ENCODE measurements at regions not wholly inside any gene's neighbourhood (a gene's known extent, or its start where the extent isn't known, plus 50 kb on each side); places are given as distances from the start of the nearest gene placed in this dataset.
"Not testable (repeated sequence)": the region's sequence is repeated elsewhere in the genome, so short reads cannot be mapped to it uniquely, and the experiment has no call there.

- no peak for DNase-seq
Observed at GRCh38 chr13:22929381-22930126, 251.2 kb upstream of the SGCG start.

GRCh38 chr13:22931576-22931975 is 249.2 kb upstream of the SGCG start:
- no peak for DNase-seq

- DNase-seq, result not testable (repeated sequence)
Observed at GRCh38 chr13:22932632-22933412, 248.0 kb upstream of the SGCG start.

GRCh38 chr13:22933571-22934181 is 247.1 kb upstream of the SGCG start:
- no peak for DNase-seq

- DNase-seq, result no peak
Observed at GRCh38 chr13:22934744-22935523, 245.8 kb upstream of the SGCG start.

GRCh38 chr13:22936228-22936627 is 244.6 kb upstream of the SGCG start:
- no peak for DNase-seq

- no peak for DNase-seq
Observed at GRCh38 chr13:22937241-22937640, 243.5 kb upstream of the SGCG start.

GRCh38 chr13:22937953-22938352 is 242.8 kb upstream of the SGCG start:
- no peak for DNase-seq

- DNase-seq, result no peak
Observed at GRCh38 chr13:22938576-22938975, 242.2 kb upstream of the SGCG start.

- DNase-seq, result no peak
Observed at GRCh38 chr13:22939157-22939556, 241.6 kb upstream of the SGCG start.

GRCh38 chr13:22940090-22940710 is 240.6 kb upstream of the SGCG start:
- DNase-seq, result no peak

- DNase-seq, result no peak
Observed at GRCh38 chr13:22940736-22941135, 240.0 kb upstream of the SGCG start.

GRCh38 chr13:22941495-22941894 is 239.3 kb upstream of the SGCG start:
- DNase-seq, result not testable (repeated sequence)

GRCh38 chr13:22942831-22943230 is 237.9 kb upstream of the SGCG start:
- DNase-seq, result not testable (repeated sequence)

GRCh38 chr13:22944378-22944777 is 236.4 kb upstream of the SGCG start:
- DNase-seq, result no peak

GRCh38 chr13:22945321-22946226 is 235.2 kb upstream of the SGCG start:
- DNase-seq, result no peak

GRCh38 chr13:22948421-22948820 is 232.4 kb upstream of the SGCG start:
- no peak for DNase-seq

GRCh38 chr13:22952018-22952417 is 228.8 kb upstream of the SGCG start:
- DNase-seq, result not testable (repeated sequence)

- not testable (repeated sequence) for DNase-seq
Observed at GRCh38 chr13:22955147-22955546, 225.6 kb upstream of the SGCG start.

- not testable (repeated sequence) for DNase-seq
Observed at GRCh38 chr13:22956456-22957115, 224.2 kb upstream of the SGCG start.

- DNase-seq, result not testable (repeated sequence)
Observed at GRCh38 chr13:22959859-22960258, 220.9 kb upstream of the SGCG start.

Measured in 8988T (cell line).